MCF 10A (cell line): ENCODE measurements at regions not wholly inside any gene's neighbourhood (a gene's known extent, or its start where the extent isn't known, plus 50 kb on each side); places are given as distances from the start of the nearest gene placed in this dataset.
A peak's percentile ranks its signal among the peaks of the same experiment; 100 is the strongest.

Experiments
- BruUV-seq: library from RNA; stranded (reverse); fragments of 400-500 nt; replicated peaks from 2 replicates; lab custom pipeline; 2021; lab: Mats Ljungman, UMichigan
- CTCF ChIA-PET: fragments of 300-600 bp; sonication (Branson Sonifier 250); formaldehyde crosslinking; extraction: SDS; loops from one replicate; lab custom pipeline; 2021; ENCODE audit warnings: antibody characterized with exemption, inconsistent platforms; lab: Yijun Ruan, JAX
- POLR2A ChIA-PET: fragments of 300-600, 350-650 bp; sonication (Branson Sonifier 250); formaldehyde crosslinking; extraction: SDS; loops from one replicate; lab custom pipeline; 2020; ENCODE audit warnings: antibody characterized with exemption, inconsistent platforms; lab: Yijun Ruan, JAX
- DNase-seq: peaks from one replicate; pipeline ENCODE4 v3.0.0-alpha.2; 2018; ENCODE audit not compliant: unreplicated experiment
- H3K27ac Mint-ChIP-seq: one replicate; pipeline ENCODE4 v1.8.0; 2022; ENCODE audit warnings: mild to moderate bottlenecking, low read depth, mixed read lengths; ENCODE audit not compliant: unreplicated experiment
- H3K27me3 Mint-ChIP-seq: one replicate; pipeline ENCODE4 v1.8.0; 2022; ENCODE audit warnings: mixed read lengths; ENCODE audit not compliant: insufficient read depth, unreplicated experiment
- H3K36me3 Mint-ChIP-seq: one replicate; pipeline ENCODE4 v1.8.0; 2022; ENCODE audit warnings: mild to moderate bottlenecking, moderate library complexity, mixed read lengths; ENCODE audit not compliant: insufficient read depth, unreplicated experiment
- H3K4me1 Mint-ChIP-seq: one replicate; pipeline ENCODE4 v1.8.0; 2022; ENCODE audit warnings: mixed read lengths; ENCODE audit not compliant: insufficient read depth, unreplicated experiment
- H3K4me3 Mint-ChIP-seq: one replicate; pipeline ENCODE4 v1.8.0; 2022; ENCODE audit warnings: mild to moderate bottlenecking, moderate library complexity, mixed read lengths; ENCODE audit not compliant: unreplicated experiment
- H3K9me3 Mint-ChIP-seq: one replicate; pipeline ENCODE4 v1.8.0; 2022; ENCODE audit warnings: mixed read lengths; ENCODE audit not compliant: unreplicated experiment
- CTCF ChIP-seq: fragments of 200-600 bp; IDR thresholded peaks from one replicate; pipeline ENCODE4 v1.8.0; 2022; ENCODE audit warnings: antibody characterized with exemption, mild to moderate bottlenecking; ENCODE audit not compliant: unreplicated experiment
- intact Hi-C: fragments of 100-400 bp; cut with micrococcal nuclease; formaldehyde crosslinking; loops from 2 replicates; pipeline ENCODE4 v1.14.1; 2022

- ChIA-PET POLR2A (no interaction called here), CTCF (no interaction called here)
- no peak for TF ChIP-seq CTCF
- no peaks in the 10 kb centered on the region for H3K36me3 Mint-ChIP-seq
- H3K27me3 Mint-ChIP-seq = no peaks in the 10 kb centered on the region
- no TSS peak for BruUV-seq
- intact Hi-C loops = no loop called here
- no peak overlapping the region for H3K4me3 Mint-ChIP-seq
- peaks cover 8% of the 10 kb centered on the region for H3K9me3 Mint-ChIP-seq
- no peaks in the 10 kb centered on the region for H3K4me1 Mint-ChIP-seq
- no peak for DNase-seq
- no peak overlapping the region for H3K27ac Mint-ChIP-seq
Measured at GRCh38 chr3:154510780-154511179, 80.8 kb upstream of the GPR149 start.

GRCh38 chr3:154507727-154508126 is 77.7 kb upstream of the GPR149 start:
- TF ChIP-seq CTCF = no peak
- Mint-ChIP-seq H3K27ac (no peak overlapping the region), H3K9me3 (peaks cover under 1% of the 10 kb centered on the region), H3K4me3 (no peak overlapping the region), H3K36me3 (no peaks in the 10 kb centered on the region), H3K27me3 (no peaks in the 10 kb centered on the region), H3K4me1 (no peaks in the 10 kb centered on the region)
- ChIA-PET POLR2A (no interaction called here), CTCF (no interaction called here)
- intact Hi-C loops = no loop called here
- BruUV-seq = no TSS peak
- no peak for DNase-seq

GRCh38 chr3:154496978-154497377 is 67.0 kb upstream of the GPR149 start:
- no peaks in the 10 kb centered on the region for H3K27me3 Mint-ChIP-seq
- CTCF ChIA-PET = interaction anchor here (0.5 kb wide), 1 partner anchor 472 kb away, joined by 3 read pairs; no protein-coding TSS in a partner anchor
- H3K9me3 Mint-ChIP-seq = no peaks in the 10 kb centered on the region
- H3K27ac Mint-ChIP-seq = peak overlapping the region; percentile 25
- no peaks in the 10 kb centered on the region for H3K36me3 Mint-ChIP-seq
- POLR2A ChIA-PET = no interaction called here
- no peak overlapping the region for H3K4me3 Mint-ChIP-seq
- no peaks in the 10 kb centered on the region for H3K4me1 Mint-ChIP-seq
- intact Hi-C loops = no loop called here
- no peak for TF ChIP-seq CTCF
- BruUV-seq = no TSS peak
- DNase-seq = peak; percentile 13

- CTCF ChIA-PET = interaction anchor here (0.5 kb wide), 1 partner anchor 473 kb away, joined by 3 read pairs; no protein-coding TSS in a partner anchor
- no peak for TF ChIP-seq CTCF
- no peak for DNase-seq
- Mint-ChIP-seq H3K4me3 (no peak overlapping the region), H3K27ac (peak overlapping the region; percentile 25), H3K4me1 (no peaks in the 10 kb centered on the region), H3K27me3 (no peaks in the 10 kb centered on the region), H3K36me3 (no peaks in the 10 kb centered on the region), H3K9me3 (no peaks in the 10 kb centered on the region)
- intact Hi-C loops = no loop called here
- BruUV-seq = no TSS peak
- POLR2A ChIA-PET = no interaction called here
Measured at GRCh38 chr3:154496540-154496939, 66.5 kb upstream of the GPR149 start.
